ENCODE measurements at regions not wholly inside any gene's neighbourhood (a gene's known extent, or its start where the extent isn't known, plus 50 kb on each side); places are given as distances from the start of the nearest gene placed in this dataset.

DNA sequence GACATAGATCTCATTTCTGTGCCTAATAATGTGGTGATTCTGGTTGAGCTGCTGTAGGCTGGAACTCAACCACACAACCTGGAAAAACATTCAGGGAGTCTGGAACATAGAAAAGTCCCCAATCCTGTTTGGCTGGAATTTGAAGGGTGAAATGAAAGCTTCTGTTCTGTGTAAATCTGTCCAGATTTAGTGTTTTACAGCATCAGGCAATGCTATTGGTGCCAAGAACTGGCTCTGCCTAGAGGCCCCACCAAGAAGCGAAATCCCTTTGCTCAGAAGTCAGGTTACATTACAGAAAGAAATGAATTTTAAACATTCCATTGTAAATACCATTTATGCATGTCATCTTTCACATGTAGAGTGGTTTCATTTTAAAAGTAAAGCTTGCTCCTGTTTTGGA lies 56.3 kb downstream of the TMEM174 start:
- Histone ChIP-seq H3K4me1 (ENCODE audit: control insufficient read depth, insufficient read depth, low read length) (no peaks in the 10 kb centered on the region), H2AFZ (ENCODE audit: control insufficient read depth, low read depth, low read length) (no peak overlapping the region), H3K9me3 (replicated peaks; ENCODE audit: control insufficient read depth, insufficient read depth, low read length) (no peaks in the 10 kb centered on the region; the same call in 2 of the 3 replicates), H3K27me3 (replicated peaks in 1 of 2; ENCODE audit: control insufficient read depth in 2 of 2, insufficient read depth in 2 of 2, low read length in 1 of 2) (peaks cover 12 to 32% of the 10 kb centered on the region in 2 experiments), H3K4me3 (no peak overlapping the region), H3K79me2 (ENCODE audit: control insufficient read depth, insufficient read depth, low read length) (no peaks in the 10 kb centered on the region), H3K4me2 (ENCODE audit: control insufficient read depth, insufficient read depth) (no peak overlapping the region), H3K36me3 (ENCODE audit: control insufficient read depth in 2 of 2, insufficient read depth in 2 of 2, low read length in 1 of 2) (no peaks in the 10 kb centered on the region), H3K27ac (ENCODE audit: control insufficient read depth, insufficient read depth) (no peak overlapping the region), H4K20me1 (ENCODE audit: control insufficient read depth, insufficient read depth) (no peaks in the 10 kb centered on the region), H3K9ac (ENCODE audit: control insufficient read depth, insufficient read depth, low read length) (no peak overlapping the region)
- ChIA-PET SMC1A (ENCODE audit: uncharacterized antibody, unreplicated experiment) (no interaction called here), RAD21 (ENCODE audit: unreplicated experiment) (no interaction called here), CTCF (no interaction called here), POLR2A (no interaction called here)
- no TSS peak for BruUV-seq (replicated peaks)
- in situ Hi-C loops (cut with MboI) (no loop called here), intact Hi-C loops (cut with micrococcal nuclease; ENCODE audit: unreplicated experiment) (no loop called here)
- DNase-seq (ENCODE audit: low read depth, low spot score) (no peak), FAIRE-seq (no peak), ATAC-seq (no peak)
- 44% methylated on average over 1 of the region's 1 CpG for WGBS (ENCODE audit: insufficient coverage, insufficient replicate concordance, low lambda C conversion rate, missing lambda C conversion rate)
- no peak for TF ChIP-seq GATAD2B (conservative IDR thresholded peaks at IDR 0.05; ENCODE audit: low read depth)
- no peak for TF ChIP-seq CEBPB (IDR thresholded peaks at IDR 0.05; ENCODE audit: borderline replicate concordance in 1 of 2, low read depth in 2 of 2, low read length in 2 of 2)
- TF ChIP-seq ZNF592 (IDR thresholded peaks at IDR 0.05): no peak
- TF ChIP-seq PAX8 (IDR thresholded peaks at IDR 0.05): no peak
